PC-9 (cell line): ENCODE measurements at regions not wholly inside any gene's neighbourhood (a gene's known extent, or its start where the extent isn't known, plus 50 kb on each side); places are given as distances from the start of the nearest gene placed in this dataset.

Experiments used
- BruUV-seq: library from RNA; stranded (reverse); fragments of 400-500 nt; replicated peaks from 2 replicates; lab custom pipeline; 2021; lab: Mats Ljungman, UMichigan
- CTCF ChIA-PET: fragments of 300-600 bp; sonication (Branson Sonifier 250); formaldehyde crosslinking; loops from one replicate; lab custom pipeline; 2022; ENCODE audit warnings: antibody characterized with exemption; lab: Charles Lee
- POLR2A ChIA-PET: fragments of 300-600 bp; sonication (Branson Sonifier 250); formaldehyde crosslinking; loops from one replicate; lab custom pipeline; 2022; ENCODE audit warnings: antibody characterized with exemption; ENCODE audit not compliant: unreplicated experiment; lab: Charles Lee
- DNase-seq, 2 experiments: peaks; one replicate each; pipeline versions ENCODE4 v3.0.0 to v3.0.0-alpha.2; 2015 to 2022; ENCODE audit warnings: mixed read lengths in 1 of 2
- H2AFZ ChIP-seq: fragments of 200-600 bp; sonication (generic); 2 replicates; pipeline ENCODE4 v1.8.1; 2017; ENCODE audit warnings: antibody characterized with exemption
- H3F3A ChIP-seq: fragments of 200-600 bp; sonication (generic); 2 replicates; pipeline ENCODE4 v1.8.1; 2017; ENCODE audit warnings: antibody characterized with exemption, mild to moderate bottlenecking, low read depth; ENCODE audit not compliant: insufficient read depth
- H3K27ac ChIP-seq: fragments of 200-600 bp; sonication (generic); 2 replicates; pipeline ENCODE4 v1.6.1; 2016; ENCODE audit warnings: mixed run types
- H3K27me3 ChIP-seq: fragments of 200-600 bp; sonication (generic); 2 replicates; pipeline ENCODE4 v1.6.1; 2016; ENCODE audit warnings: low read depth, mixed run types; ENCODE audit not compliant: insufficient read depth
- H3K36me3 ChIP-seq: fragments of 200-600 bp; sonication (generic); 2 replicates; pipeline ENCODE4 v1.6.1; 2016; ENCODE audit warnings: low read depth, mixed run types
- H3K4me1 ChIP-seq: fragments of 200-600 bp; sonication (generic); replicated peaks from 2 replicates; pipeline ENCODE4 v1.6.1; 2016; ENCODE audit warnings: mixed run types; ENCODE audit not compliant: insufficient read depth
- H3K4me2 ChIP-seq: fragments of 200-600 bp; sonication (generic); 2 replicates; pipeline ENCODE4 v1.6.1; 2017; ENCODE audit warnings: mixed run types
- H3K4me3 ChIP-seq: fragments of 200-600 bp; sonication (generic); 2 replicates; pipeline ENCODE4 v1.6.1; 2016; ENCODE audit warnings: mixed run types
- H3K79me2 ChIP-seq: fragments of 200-600 bp; sonication (generic); 2 replicates; pipeline ENCODE4 v1.6.1; 2017; ENCODE audit warnings: low read depth, mixed run types
- H3K9me2 ChIP-seq: fragments of 200-600 bp; sonication (generic); 2 replicates; pipeline ENCODE4 v1.8.1; 2017; ENCODE audit warnings: mild to moderate bottlenecking; ENCODE audit not compliant: insufficient read depth
- H3K9me3 ChIP-seq: fragments of 200-600 bp; sonication (generic); 2 replicates; pipeline ENCODE4 v1.8.1; 2016; ENCODE audit warnings: low read depth; ENCODE audit not compliant: insufficient read depth
- H4K20me1 ChIP-seq: fragments of 200-600 bp; sonication (generic); 2 replicates; pipeline ENCODE4 v1.8.1; 2017; ENCODE audit not compliant: insufficient read depth
- CTCF ChIP-seq: fragments of 200-600 bp; sonication (generic); conservative IDR thresholded peaks from 2 replicates; pipeline ENCODE4 v1.6.1; 2017; ENCODE audit warnings: mixed run types, antibody characterized with exemption, mild to moderate bottlenecking, moderate library complexity
- EZH2 ChIP-seq: fragments of 200-600 bp; sonication (generic); IDR thresholded peaks from 2 replicates; pipeline ENCODE4 v1.8.0; 2017; ENCODE audit warnings: antibody characterized with exemption, low read depth
- intact Hi-C: fragments of 100-400 bp; cut with micrococcal nuclease; formaldehyde crosslinking; loops from one replicate; pipeline ENCODE4 v1.10.0; 2022; ENCODE audit not compliant: unreplicated experiment

GRCh38 chr10:129005804-129006203 is 461.2 kb upstream of the MGMT start:
- H3F3A ChIP-seq: no peaks in the 10 kb centered on the region

GRCh38 chr10:129018511-129018910 is 448.5 kb upstream of the MGMT start:
- POLR2A ChIA-PET: no interaction called here
- CTCF ChIA-PET: no interaction called here
- Histone ChIP-seq H3K4me3 (no peak overlapping the region), H4K20me1 (no peaks in the 10 kb centered on the region), H3K9me2 (no peaks in the 10 kb centered on the region), H3K27ac (no peak overlapping the region), H3K4me2 (no peak overlapping the region), H3F3A (no peaks in the 10 kb centered on the region), H2AFZ (no peak overlapping the region), H3K79me2 (no peaks in the 10 kb centered on the region), H3K27me3 (peaks cover 22% of the 10 kb centered on the region), H3K9me3 (no peaks in the 10 kb centered on the region), H3K36me3 (no peaks in the 10 kb centered on the region), H3K4me1 (no peaks in the 10 kb centered on the region)
- BruUV-seq: no TSS peak
- intact Hi-C loops: no loop called here
- TF ChIP-seq EZH2 (no peak), CTCF (no peak)
- no peak for DNase-seq

More at GRCh38 chr10:129005804-129006203, 461.2 kb upstream of the MGMT start:
- no peaks in the 10 kb centered on the region for H3K79me2 ChIP-seq
- peaks cover 3% of the 10 kb centered on the region; the same call in 1 of the 2 replicates for H3K27me3 ChIP-seq
- no peak for DNase-seq
- TF ChIP-seq CTCF: no peak
- TF ChIP-seq EZH2: no peak
- no peak overlapping the region for H3K4me3 ChIP-seq
- CTCF ChIA-PET: no interaction called here
- H2AFZ ChIP-seq: no peak overlapping the region
- H3K9me3 ChIP-seq: no peaks in the 10 kb centered on the region
- no TSS peak for BruUV-seq
- no peak overlapping the region for H3K27ac ChIP-seq
- intact Hi-C loops: no loop called here
- H3K9me2 ChIP-seq: no peaks in the 10 kb centered on the region
- H3K36me3 ChIP-seq: no peaks in the 10 kb centered on the region
- H3K4me2 ChIP-seq: no peak overlapping the region
- POLR2A ChIA-PET: no interaction called here
- no peaks in the 10 kb centered on the region for H3K4me1 ChIP-seq
- H4K20me1 ChIP-seq: no peaks in the 10 kb centered on the region

- Histone ChIP-seq H3K27me3 (peaks cover 37% of the 10 kb centered on the region), H3K4me3 (no peak overlapping the region), H3K9me2 (no peaks in the 10 kb centered on the region), H3K79me2 (no peaks in the 10 kb centered on the region), H3K9me3 (no peaks in the 10 kb centered on the region), H3K4me1 (no peaks in the 10 kb centered on the region), H3K27ac (no peak overlapping the region), H4K20me1 (no peaks in the 10 kb centered on the region), H3F3A (no peaks in the 10 kb centered on the region), H2AFZ (no peak overlapping the region), H3K36me3 (no peaks in the 10 kb centered on the region), H3K4me2 (no peak overlapping the region)
- DNase-seq: no peak
- BruUV-seq: no TSS peak
- TF ChIP-seq CTCF (no peak), EZH2 (no peak)
- ChIA-PET CTCF (no interaction called here), POLR2A (no interaction called here)
- intact Hi-C loops: no loop called here
Observed at GRCh38 chr10:129020651-129021330, 446.2 kb upstream of the MGMT start.
